CD4-positive, alpha-beta T cell treated with Interferon alpha-2 for 1 hour (primary cell): ENCODE measurements at regions not wholly inside any gene's neighbourhood (a gene's known extent, or its start where the extent isn't known, plus 50 kb on each side); places are given as distances from the start of the nearest gene placed in this dataset.

Source experiments
- DNase-seq, 2 donors: peaks; one replicate each; pipeline ENCODE4 v3.0.0-alpha.2; 2020 to 2022

GRCh38 chr2:107027205-107027604 lies 141.2 kb upstream of the ST6GAL2 start:
- no peak for DNase-seq

- no peak for DNase-seq
These were observed 141.8 kb upstream of the ST6GAL2 start for GRCh38 chr2:107027810-107028209.

GRCh38 chr2:107028661-107029060 lies 142.7 kb upstream of the ST6GAL2 start:
- DNase-seq: no peak

GRCh38 chr2:107036293-107036692 lies 150.3 kb upstream of the ST6GAL2 start:
- DNase-seq: no peak

- no peak for DNase-seq
These were observed 176.2 kb upstream of the ST6GAL2 start for GRCh38 chr2:107062173-107062572.

- no peak for DNase-seq
These were observed 176.7 kb upstream of the ST6GAL2 start for GRCh38 chr2:107062599-107063220.

- no peak for DNase-seq
These were observed 177.3 kb upstream of the ST6GAL2 start for GRCh38 chr2:107063228-107063627.

- no peak for DNase-seq
These were observed 178.8 kb upstream of the ST6GAL2 start for GRCh38 chr2:107064750-107065149.

GRCh38 chr2:107068069-107068916 lies 182.3 kb upstream of the ST6GAL2 start:
- DNase-seq: no peak

- DNase-seq: no peak
These were observed 183.9 kb upstream of the ST6GAL2 start for GRCh38 chr2:107069890-107070289.

GRCh38 chr2:107072150-107072940 lies 186.4 kb upstream of the ST6GAL2 start:
- no peak for DNase-seq

GRCh38 chr2:107078584-107078983 lies 192.6 kb upstream of the ST6GAL2 start:
- no peak for DNase-seq

- DNase-seq: no peak
These were observed 200.5 kb upstream of the ST6GAL2 start for GRCh38 chr2:107086497-107086896.

- no peak for DNase-seq
These were observed 202.2 kb upstream of the ST6GAL2 start for GRCh38 chr2:107088156-107088555.

- DNase-seq: no peak
These were observed 205.3 kb upstream of the ST6GAL2 start for GRCh38 chr2:107091163-107091864.

GRCh38 chr2:107093426-107093957 lies 207.5 kb upstream of the ST6GAL2 start:
- no peak for DNase-seq

GRCh38 chr2:107094450-107094986 lies 208.6 kb upstream of the ST6GAL2 start:
- no peak for DNase-seq

GRCh38 chr2:107102176-107102575 lies 216.2 kb upstream of the ST6GAL2 start:
- no peak for DNase-seq

GRCh38 chr2:107107351-107107750 lies 221.4 kb upstream of the ST6GAL2 start:
- no peak for DNase-seq

GRCh38 chr2:107108556-107108955 lies 222.6 kb upstream of the ST6GAL2 start:
- DNase-seq: no peak

GRCh38 chr2:107111623-107112022 lies 225.7 kb upstream of the ST6GAL2 start:
- DNase-seq: no peak

GRCh38 chr2:107112561-107112960 lies 226.6 kb upstream of the ST6GAL2 start:
- no peak for DNase-seq
